ENCODE measurements at regions not wholly inside any gene's neighbourhood (a gene's known extent, or its start where the extent isn't known, plus 50 kb on each side); places are given as distances from the start of the nearest gene placed in this dataset.
"Not testable (repeated sequence)": the region's sequence is repeated elsewhere in the genome, so short reads cannot be mapped to it uniquely, and the experiment has no call there.

DNA sequence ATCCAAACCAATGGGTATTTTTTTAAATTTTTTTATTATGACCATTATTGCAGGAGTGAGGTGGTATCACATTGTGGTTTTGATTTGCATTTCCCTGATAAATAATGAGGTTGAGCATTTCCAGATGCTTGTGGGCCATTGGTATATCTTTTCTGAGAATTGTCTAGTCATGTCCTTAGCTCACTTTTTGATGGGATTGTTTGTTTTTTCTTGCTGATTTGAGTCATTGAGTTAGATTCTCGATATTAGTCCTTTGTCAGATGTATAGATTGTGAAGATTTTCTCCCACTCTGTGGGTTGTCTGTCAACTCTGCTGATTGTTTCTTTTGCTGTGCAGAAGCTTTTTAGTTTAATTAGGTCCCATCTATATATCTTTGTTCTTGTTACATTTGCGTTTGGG, 388.9 kb downstream of the DAD1 start:
- in situ Hi-C loops (cut with MboI; ENCODE audit: low sequenced_read_pairs) = loop anchor here (10.0 kb wide), 1 partner anchor 175 kb away; no protein-coding TSS in a partner anchor
- H3K4ac ChIP-seq (ENCODE audit: low read depth, low read length); H4K20me1 ChIP-seq (ENCODE audit: insufficient read depth, low read length); H3K14ac ChIP-seq (replicated peaks; ENCODE audit: low read depth, low read length); H3K79me1 ChIP-seq (ENCODE audit: low read depth in 1 of 2, low read length in 2 of 2); H3K9ac ChIP-seq (ENCODE audit: low read depth, low read length); H2BK15ac ChIP-seq (ENCODE audit: low read depth, low read length); H2AK9ac ChIP-seq (replicated peaks; ENCODE audit: low read depth, low read length, poor library complexity); POLR2A ChIA-PET (ENCODE audit: unreplicated experiment); H2BK5ac ChIP-seq (ENCODE audit: low read depth, low read length, poor library complexity, severe bottlenecking); H3K4me2 ChIP-seq (ENCODE audit: low read depth, low read length); H3K18ac ChIP-seq (ENCODE audit: low read depth, low read length); H4K8ac ChIP-seq (ENCODE audit: low read depth in 2 of 2, low read length in 2 of 2); H3K23ac ChIP-seq (ENCODE audit: low read depth, low read length); H2BK120ac ChIP-seq (ENCODE audit: low read depth, low read length); H3K56ac ChIP-seq (ENCODE audit: extremely low read depth, insufficient read depth, low read length); H4K91ac ChIP-seq (ENCODE audit: insufficient read depth, low read depth, low read length); H3K9me1 ChIP-seq (ENCODE audit: insufficient read depth, low read length); H2AFZ ChIP-seq (replicated peaks; ENCODE audit: low read length, poor library complexity); H4K5ac ChIP-seq (ENCODE audit: low read depth, low read length); H3K36me3 ChIP-seq (ENCODE audit: control insufficient read depth, insufficient read depth, low read length); BruUV-seq (replicated peaks); H3K4me1 ChIP-seq (ENCODE audit: control insufficient read depth, insufficient read depth, low read length); dilution Hi-C loops (cut with HindIII; ENCODE audit: low sequenced_read_pairs, unreplicated experiment); H3K27ac ChIP-seq (ENCODE audit: insufficient read depth, low read length); H2BK20ac ChIP-seq (ENCODE audit: low read depth, low read length); H2AK5ac ChIP-seq (ENCODE audit: low read depth, low read length); H3K4me3 ChIP-seq (ENCODE audit: insufficient read depth, low read depth, low read length); ATAC-seq (ENCODE audit: low read depth); H3K27me3 ChIP-seq (ENCODE audit: control insufficient read depth, insufficient read depth, low read length); H3K9me3 ChIP-seq (ENCODE audit: control insufficient read depth, insufficient read depth, low read length): not testable (repeated sequence)
- intact Hi-C loops (cut with micrococcal nuclease) = loop anchor here (5.0 kb wide), 1 partner anchor 112 kb away; no protein-coding TSS in a partner anchor
- WGBS, 2 experiments (ENCODE audit: extremely low coverage in 2 of 2, insufficient read length in 1 of 2) = no CpG with 5 or more reads among the region's 2 CpGs
- DNase-seq = peak; percentile 47
- CTCF ChIA-PET = interaction anchor here (1.9 to 2.0 kb wide), 2 partner anchors 19 to 22 kb away, joined by 5 to 6 read pairs; no protein-coding TSS in a partner anchor

Measured in IMR-90 (cell line).